ENCODE measurements at regions not wholly inside any gene's neighbourhood (a gene's known extent, or its start where the extent isn't known, plus 50 kb on each side); places are given as distances from the start of the nearest gene placed in this dataset.

DNA sequence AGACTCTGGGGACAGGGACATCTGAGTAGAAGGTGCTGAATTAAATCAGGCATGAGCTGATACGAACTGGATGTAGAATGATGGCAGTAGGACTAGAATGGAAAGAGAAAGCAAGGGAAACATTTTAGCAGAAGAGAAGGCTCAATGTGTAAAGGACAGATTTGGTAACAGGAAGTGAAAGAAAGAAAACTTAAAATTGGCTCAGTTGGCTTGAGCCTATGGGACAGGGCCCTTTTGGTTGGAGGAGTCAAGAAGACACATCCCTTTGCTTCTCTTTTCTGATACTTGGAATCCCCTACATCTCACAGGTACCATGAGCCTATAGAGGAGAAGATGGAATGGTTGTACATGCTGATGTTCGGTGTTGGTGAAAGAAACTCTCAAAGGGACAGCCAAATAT, 300.6 kb upstream of the PLXNA2 start:
- no peak overlapping the region for H3K4me3 Mint-ChIP-seq (ENCODE audit: unreplicated experiment)
- intact Hi-C loops (cut with micrococcal nuclease; ENCODE audit: unreplicated experiment): no loop called here
- BruUV-seq (replicated peaks): no TSS peak

DNA sequence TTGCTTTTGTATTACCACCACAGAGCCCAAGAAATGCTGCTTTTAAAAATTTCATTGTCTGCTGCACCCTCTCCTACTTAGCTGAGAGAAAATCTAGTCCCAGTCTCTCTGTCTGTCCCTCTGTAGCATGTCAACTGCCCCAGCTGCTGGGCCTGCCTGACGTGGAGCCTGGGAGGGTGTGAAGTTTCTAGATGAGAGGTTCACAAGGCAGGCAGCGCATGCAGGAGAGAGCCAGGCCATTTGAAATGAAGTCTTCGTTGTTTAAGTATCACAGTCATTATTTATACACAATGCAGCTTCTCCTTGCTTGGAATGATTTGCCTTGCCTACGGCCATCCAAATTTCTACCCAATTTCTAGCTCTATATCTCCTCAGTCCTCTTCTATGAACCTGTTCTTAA, 306.8 kb upstream of the PLXNA2 start:
- BruUV-seq (replicated peaks): no TSS peak

More for the DNA sequence above, 300.6 kb upstream of the PLXNA2 start:
- peaks cover 29% of the 10 kb centered on the region for H3K27me3 Mint-ChIP-seq (ENCODE audit: insufficient read depth, unreplicated experiment)
- no peak for DNase-seq
- Histone ChIP-seq H3K4me1 (no peaks in the 10 kb centered on the region), H3K4me3 (ENCODE audit: low read depth, low read length) (no peak overlapping the region), H3K36me3 (ENCODE audit: control insufficient read depth, insufficient read depth, low read length) (no peaks in the 10 kb centered on the region), H3K27me3 (replicated peaks; ENCODE audit: control insufficient read depth, insufficient read depth, low read length) (no peaks in the 10 kb centered on the region), H3K9me3 (no peaks in the 10 kb centered on the region; the same call in 1 of the 2 replicates)
- H3K27ac Mint-ChIP-seq (ENCODE audit: unreplicated experiment): no peak overlapping the region
- no peaks in the 10 kb centered on the region for H3K9me3 Mint-ChIP-seq (ENCODE audit: unreplicated experiment)
- ChIA-PET CTCF (no interaction called here), POLR2A (no interaction called here)
- H3K36me3 Mint-ChIP-seq (ENCODE audit: insufficient read depth, unreplicated experiment): no peaks in the 10 kb centered on the region
- TF ChIP-seq, protein P1, sequence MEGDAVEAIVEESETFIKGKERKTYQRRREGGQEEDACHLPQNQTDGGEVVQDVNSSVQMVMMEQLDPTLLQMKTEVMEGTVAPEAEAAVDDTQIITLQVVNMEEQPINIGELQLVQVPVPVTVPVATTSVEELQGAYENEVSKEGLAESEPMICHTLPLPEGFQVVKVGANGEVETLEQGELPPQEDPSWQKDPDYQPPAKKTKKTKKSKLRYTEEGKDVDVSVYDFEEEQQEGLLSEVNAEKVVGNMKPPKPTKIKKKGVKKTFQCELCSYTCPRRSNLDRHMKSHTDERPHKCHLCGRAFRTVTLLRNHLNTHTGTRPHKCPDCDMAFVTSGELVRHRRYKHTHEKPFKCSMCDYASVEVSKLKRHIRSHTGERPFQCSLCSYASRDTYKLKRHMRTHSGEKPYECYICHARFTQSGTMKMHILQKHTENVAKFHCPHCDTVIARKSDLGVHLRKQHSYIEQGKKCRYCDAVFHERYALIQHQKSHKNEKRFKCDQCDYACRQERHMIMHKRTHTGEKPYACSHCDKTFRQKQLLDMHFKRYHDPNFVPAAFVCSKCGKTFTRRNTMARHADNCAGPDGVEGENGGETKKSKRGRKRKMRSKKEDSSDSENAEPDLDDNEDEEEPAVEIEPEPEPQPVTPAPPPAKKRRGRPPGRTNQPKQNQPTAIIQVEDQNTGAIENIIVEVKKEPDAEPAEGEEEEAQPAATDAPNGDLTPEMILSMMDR (IDR thresholded peaks at IDR 0.05; ENCODE audit: insufficient read depth in 1 of 2, low read depth in 1 of 2, low read length in 1 of 2, severe bottlenecking in 1 of 2, unreplicated experiment in 1 of 2): no peak
- H3K4me1 Mint-ChIP-seq (ENCODE audit: low read depth, unreplicated experiment): no peaks in the 10 kb centered on the region

DNA sequence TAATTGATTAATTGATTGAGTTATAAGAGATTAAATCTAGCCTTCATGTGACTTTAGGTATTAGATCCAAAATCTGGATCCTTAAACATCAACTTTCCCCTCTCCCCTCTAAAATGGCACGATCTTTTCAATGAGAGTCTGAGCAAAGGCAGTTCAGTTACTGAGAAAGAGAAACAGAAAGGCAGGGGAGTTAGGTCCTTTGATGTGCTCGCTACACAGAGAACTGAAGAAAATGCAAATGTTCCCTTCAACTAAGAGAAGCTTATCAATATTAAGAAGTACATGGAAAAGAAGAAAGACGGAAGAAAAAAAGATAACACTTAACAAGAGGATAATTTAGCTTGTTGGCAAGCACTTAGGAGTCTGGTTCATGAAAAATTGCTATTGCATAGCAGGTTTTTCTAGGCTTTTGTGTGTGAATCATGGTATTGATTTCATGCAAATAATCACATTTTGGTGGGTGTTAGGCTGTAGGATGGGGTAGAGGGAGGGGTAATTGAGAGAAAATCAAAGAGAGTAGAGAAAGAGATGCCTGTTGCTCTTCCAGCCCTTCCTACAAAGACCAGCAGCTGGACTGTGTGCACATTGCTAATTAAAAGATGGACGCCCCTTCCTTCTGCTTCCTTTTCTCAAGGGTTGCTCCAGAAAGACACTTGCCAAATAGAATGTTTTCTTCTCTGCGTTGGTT, 307.6 kb upstream of the PLXNA2 start:
- no peaks in the 10 kb centered on the region; the same call in 1 of the 2 replicates for H3K9me3 ChIP-seq

More for the DNA sequence above, 306.8 kb upstream of the PLXNA2 start:
- ChIA-PET CTCF (no interaction called here), POLR2A (no interaction called here)
- Histone ChIP-seq H3K9me3 (no peaks in the 10 kb centered on the region; the same call in 1 of the 2 replicates), H3K27me3 (replicated peaks; ENCODE audit: control insufficient read depth, insufficient read depth, low read length) (no peaks in the 10 kb centered on the region), H3K4me3 (ENCODE audit: low read depth, low read length) (no peak overlapping the region), H3K4me1 (no peaks in the 10 kb centered on the region), H3K36me3 (ENCODE audit: control insufficient read depth, insufficient read depth, low read length) (no peaks in the 10 kb centered on the region)
- no peaks in the 10 kb centered on the region for H3K4me1 Mint-ChIP-seq (ENCODE audit: low read depth, unreplicated experiment)
- H3K9me3 Mint-ChIP-seq (ENCODE audit: unreplicated experiment): no peaks in the 10 kb centered on the region
- intact Hi-C loops (cut with micrococcal nuclease; ENCODE audit: unreplicated experiment): no loop called here
- H3K27me3 Mint-ChIP-seq (ENCODE audit: insufficient read depth, unreplicated experiment): peaks cover 30% of the 10 kb centered on the region
- no peaks in the 10 kb centered on the region for H3K36me3 Mint-ChIP-seq (ENCODE audit: insufficient read depth, unreplicated experiment)
- TF ChIP-seq, protein P1 (IDR thresholded peaks at IDR 0.05; ENCODE audit: insufficient read depth in 1 of 2, low read depth in 1 of 2, low read length in 1 of 2, severe bottlenecking in 1 of 2, unreplicated experiment in 1 of 2): no peak
- H3K4me3 Mint-ChIP-seq (ENCODE audit: unreplicated experiment): no peak overlapping the region
- no peak for DNase-seq
- no peak overlapping the region for H3K27ac Mint-ChIP-seq (ENCODE audit: unreplicated experiment)

More for the DNA sequence above, 307.6 kb upstream of the PLXNA2 start:
- Mint-ChIP-seq H3K36me3 (ENCODE audit: insufficient read depth, unreplicated experiment) (no peaks in the 10 kb centered on the region), H3K27ac (ENCODE audit: unreplicated experiment) (no peak overlapping the region), H3K9me3 (ENCODE audit: unreplicated experiment) (no peaks in the 10 kb centered on the region), H3K4me3 (ENCODE audit: unreplicated experiment) (no peak overlapping the region), H3K4me1 (ENCODE audit: low read depth, unreplicated experiment) (no peaks in the 10 kb centered on the region), H3K27me3 (ENCODE audit: insufficient read depth, unreplicated experiment) (peaks cover 29% of the 10 kb centered on the region)
- H3K36me3 ChIP-seq (ENCODE audit: control insufficient read depth, insufficient read depth, low read length): no peaks in the 10 kb centered on the region
- intact Hi-C loops (cut with micrococcal nuclease; ENCODE audit: unreplicated experiment): no loop called here
- no TSS peak for BruUV-seq (replicated peaks)
- H3K27me3 ChIP-seq (replicated peaks; ENCODE audit: control insufficient read depth, insufficient read depth, low read length): no peaks in the 10 kb centered on the region
- no peak for DNase-seq
- POLR2A ChIA-PET: no interaction called here
- H3K4me1 ChIP-seq: no peaks in the 10 kb centered on the region
- no peak overlapping the region for H3K4me3 ChIP-seq (ENCODE audit: low read depth, low read length)
- CTCF ChIA-PET: no interaction called here
- TF ChIP-seq, protein P1 (IDR thresholded peaks at IDR 0.05; ENCODE audit: insufficient read depth in 1 of 2, low read depth in 1 of 2, low read length in 1 of 2, severe bottlenecking in 1 of 2, unreplicated experiment in 1 of 2): no peak

Measured in Caco-2 (cell line).